OCI-LY7 (cell line): ENCODE measurements at regions not wholly inside any gene's neighbourhood (a gene's known extent, or its start where the extent isn't known, plus 50 kb on each side); places are given as distances from the start of the nearest gene placed in this dataset.

ENCODE experiments used
- CTCF ChIP-seq: fragments of 200-600 bp; sonication (generic); conservative IDR thresholded peaks from 2 replicates; pipeline ENCODE4 v1.5.1; 2014; ENCODE audit warnings: mild to moderate bottlenecking, antibody characterized with exemption, low read length, moderate library complexity, mixed read lengths
- EZH2phosphoT487 ChIP-seq: fragments of 200-600 bp; sonication (generic); IDR thresholded peaks from 2 replicates; pipeline ENCODE4 v1.6.1; 2018; ENCODE audit warnings: low read depth, borderline replicate concordance, mild to moderate bottlenecking, mixed run types, antibody characterized with exemption, low read length, moderate library complexity, mixed read lengths

GRCh38 chr13:58190577-58190976 is 559.0 kb downstream of the PCDH17 start:
- no peak for TF ChIP-seq CTCF
- no peak for TF ChIP-seq EZH2phosphoT487
